GM12878 (cell line): ENCODE measurements at regions not wholly inside any gene's neighbourhood (a gene's known extent, or its start where the extent isn't known, plus 50 kb on each side); places are given as distances from the start of the nearest gene placed in this dataset.

Source experiments
- ATAC-seq: fragments of 200-7000 bp; cut with Tn5 transposase; 3 replicates; pipeline ENCODE4 v1.9.1; 2020; ENCODE audit warnings: mild to moderate bottlenecking, moderate library complexity
- BruUV-seq: library from RNA; stranded (reverse); fragments of 400-500 nt; replicated peaks from 2 replicates; lab custom pipeline; 2021; lab: Mats Ljungman, UMichigan
- CTCF ChIA-PET: fragments of 300-600 bp; sonication (Branson Sonifier 250); formaldehyde crosslinking; extraction: SDS; loops from one replicate; lab custom pipeline; 2021; ENCODE audit warnings: inconsistent platforms; lab: Yijun Ruan, JAX
- POLR2A ChIA-PET: fragments of 350-600 bp; formaldehyde crosslinking; extraction: SDS; loops from one replicate; lab custom pipeline; 2021; ENCODE audit warnings: inconsistent platforms; lab: Charles Lee
- RAD21 ChIA-PET: fragments of 300-600 bp; sonication (Branson Sonifier 250); formaldehyde crosslinking; loops from one replicate; lab custom pipeline; 2023; ENCODE audit warnings: antibody characterized with exemption; ENCODE audit not compliant: unreplicated experiment; lab: Charles Lee
- SMC1A ChIA-PET: fragments of 300-600 bp; sonication (Branson Sonifier 250); formaldehyde crosslinking; loops from one replicate; lab custom pipeline; 2023; ENCODE audit not compliant: unreplicated experiment, uncharacterized antibody; lab: Charles Lee
- DNase-seq: peaks from one replicate; pipeline ENCODE4 v3.0.0-alpha.2; 2011; ENCODE audit warnings: low read depth, low spot score
- FAIRE-seq: peaks from 3 replicates; lab custom pipeline; 2011; peaks lifted over from hg19 to GRCh38; lab: Jason Lieb, UNC
- H2AFZ ChIP-seq: 2 replicates; pipeline ENCODE4 v1.6.0; 2011; ENCODE audit warnings: low read depth, low read length, control low read depth; ENCODE audit not compliant: control insufficient read depth
- H3K27ac ChIP-seq: 2 replicates; pipeline ENCODE4 v1.5.1; 2011; ENCODE audit warnings: control low read depth; ENCODE audit not compliant: control insufficient read depth, insufficient read depth
- H3K27me3 ChIP-seq, 2 experiments: replicated peaks in 1 of 2; 2 replicates each; pipeline versions ENCODE4 v1.6.0 to v1.6.1; 2011; ENCODE audit warnings: low read length in 1 of 2; ENCODE audit not compliant: control insufficient read depth in 2 of 2, insufficient read depth in 2 of 2
- H3K36me3 ChIP-seq, 2 experiments: 2 replicates each; pipeline ENCODE4 v1.5.1; 2011; ENCODE audit warnings: low read length in 1 of 2; ENCODE audit not compliant: control insufficient read depth in 2 of 2, insufficient read depth in 2 of 2
- H3K4me1 ChIP-seq: 2 replicates; pipeline ENCODE4 v1.6.1; 2011; ENCODE audit warnings: mild to moderate bottlenecking, low read length, moderate library complexity, mixed read lengths; ENCODE audit not compliant: control insufficient read depth, insufficient read depth
- H3K4me2 ChIP-seq: 2 replicates; pipeline ENCODE4 v1.6.0; 2011; ENCODE audit warnings: control low read depth; ENCODE audit not compliant: control insufficient read depth, insufficient read depth
- H3K4me3 ChIP-seq: fragments of 200-600 bp; sonication (generic); 2 replicates; pipeline ENCODE4 v1.5.1; 2016
- H3K79me2 ChIP-seq: 2 replicates; pipeline ENCODE4 v1.6.0; 2011; ENCODE audit warnings: low read length; ENCODE audit not compliant: control insufficient read depth, insufficient read depth
- H3K9ac ChIP-seq: 2 replicates; pipeline ENCODE4 v1.8.0; 2011; ENCODE audit warnings: low read length, control low read depth, mixed read lengths; ENCODE audit not compliant: control insufficient read depth, insufficient read depth
- H3K9me3 ChIP-seq: replicated peaks from 3 replicates; pipeline ENCODE4 v1.5.1; 2011; ENCODE audit warnings: mild to moderate bottlenecking, low read length; ENCODE audit not compliant: control insufficient read depth, insufficient read depth
- H4K20me1 ChIP-seq: 2 replicates; pipeline ENCODE4 v1.6.0; 2011; ENCODE audit not compliant: control insufficient read depth, insufficient read depth
- BCL11A ChIP-seq: IDR thresholded peaks from 2 replicates; pipeline ENCODE4 v1.6.1; 2011; ENCODE audit warnings: low read depth, low read length
- BMI1 ChIP-seq: fragments of 450-650 bp; IDR thresholded peaks from 2 replicates; pipeline ENCODE4 v1.6.1; 2016; ENCODE audit warnings: mild to moderate bottlenecking, moderate library complexity, borderline replicate concordance
- CEBPB ChIP-seq, 2 experiments: fragments of 150-350 bp in 1 of 2; IDR thresholded peaks; 2 replicates each; pipeline ENCODE4 v1.6.1; 2012 to 2014; ENCODE audit warnings: low read depth in 2 of 2, low read length in 2 of 2, borderline replicate concordance in 1 of 2, inconsistent platforms in 1 of 2
- DPF2 ChIP-seq: fragments of 450-650 bp; IDR thresholded peaks from 2 replicates; pipeline ENCODE4 v1.6.1; 2017; ENCODE audit warnings: mild to moderate bottlenecking
- JUND ChIP-seq: IDR thresholded peaks from 2 replicates; pipeline ENCODE4 v1.6.1; 2012; ENCODE audit warnings: low read depth, mild to moderate bottlenecking, low read length, improper control_type of control experiment, moderate library complexity
- MXI1 ChIP-seq: fragments of 150-350 bp; IDR thresholded peaks from 2 replicates; pipeline ENCODE4 v1.6.1; 2011; ENCODE audit warnings: low read depth, mild to moderate bottlenecking, inconsistent platforms, low read length, improper control_type of control experiment
- NR2C1 ChIP-seq: fragments of 450-650 bp; IDR thresholded peaks from 2 replicates; pipeline ENCODE4 v1.6.1; 2017; ENCODE audit warnings: antibody characterized with exemption, mild to moderate bottlenecking, moderate library complexity
- RBBP5 ChIP-seq: fragments of 200-600 bp; sonication (generic); conservative IDR thresholded peaks from 2 replicates; pipeline ENCODE4 v1.6.1; 2016
- SMAD5 ChIP-seq: IDR thresholded peaks from 2 replicates; pipeline ENCODE4 v1.6.1; 2016; ENCODE audit warnings: antibody characterized with exemption, low read depth
- SMC3 ChIP-seq: IDR thresholded peaks from 2 replicates; pipeline ENCODE4 v1.6.1; 2011; ENCODE audit warnings: low read length, improper control_type of control experiment, borderline replicate concordance
- SUZ12 ChIP-seq: fragments of 200-600 bp; sonication (generic); IDR thresholded peaks from one replicate; pipeline ENCODE4 v1.6.1; 2018; ENCODE audit warnings: antibody characterized with exemption, mild to moderate bottlenecking; ENCODE audit not compliant: unreplicated experiment
- TAF1 ChIP-seq: IDR thresholded peaks from 2 replicates; pipeline ENCODE4 v1.6.1; 2011; ENCODE audit warnings: mild to moderate bottlenecking, low read depth, low read length, borderline replicate concordance
- ZZZ3 ChIP-seq: IDR thresholded peaks from 2 replicates; pipeline ENCODE4 v1.6.1; 2011; ENCODE audit warnings: low read depth; ENCODE audit not compliant: control insufficient read depth, insufficient read length
- WGBS: methylation state at CpG from one replicate; pipeline ENCODE4 v1.1.6; 2016; ENCODE audit warnings: low lambda C conversion rate; ENCODE audit not compliant: insufficient replicate concordance, insufficient coverage; ENCODE audit errors: missing lambda C conversion rate; 5-methylcytosine and 5-hydroxymethylcytosine counted together
- in situ Hi-C: fragments of 300-500 bp; cut with MboI; formaldehyde crosslinking; loops from 9 replicates; pipeline ENCODE4 v1.14.3; 2018; ENCODE audit warnings: mixed read lengths
- intact Hi-C: fragments of 100-400 bp; cut with micrococcal nuclease; formaldehyde crosslinking; loops from one replicate; pipeline ENCODE4 v1.14.2; 2022; ENCODE audit not compliant: unreplicated experiment
- TF ChIP-seq, protein P1 (sequence below): fragments of 450-650 bp; IDR thresholded peaks from 2 replicates; pipeline ENCODE4 v1.6.1; 2017; ENCODE audit warnings: mild to moderate bottlenecking, moderate library complexity
- TF ChIP-seq, protein P2 (sequence below): IDR thresholded peaks from 2 replicates; pipeline ENCODE4 v1.6.1; 2012; ENCODE audit warnings: low read length, inconsistent platforms
- TF ChIP-seq, protein P3 (sequence below), 3 experiments: IDR thresholded peaks in 2 of 3; conservative IDR thresholded peaks in 1 of 3; 2 replicates each; pipeline ENCODE4 v1.5.1; 2011; ENCODE audit warnings: low read depth in 3 of 3, low read length in 3 of 3, mild to moderate bottlenecking in 3 of 3, control low read depth in 2 of 3, moderate library complexity in 2 of 3, inconsistent platforms in 1 of 3, mixed read lengths in 1 of 3; ENCODE audit not compliant: control insufficient read depth in 2 of 3, insufficient read depth in 1 of 3; ENCODE audit errors: extremely low read depth in 1 of 3

DNA sequence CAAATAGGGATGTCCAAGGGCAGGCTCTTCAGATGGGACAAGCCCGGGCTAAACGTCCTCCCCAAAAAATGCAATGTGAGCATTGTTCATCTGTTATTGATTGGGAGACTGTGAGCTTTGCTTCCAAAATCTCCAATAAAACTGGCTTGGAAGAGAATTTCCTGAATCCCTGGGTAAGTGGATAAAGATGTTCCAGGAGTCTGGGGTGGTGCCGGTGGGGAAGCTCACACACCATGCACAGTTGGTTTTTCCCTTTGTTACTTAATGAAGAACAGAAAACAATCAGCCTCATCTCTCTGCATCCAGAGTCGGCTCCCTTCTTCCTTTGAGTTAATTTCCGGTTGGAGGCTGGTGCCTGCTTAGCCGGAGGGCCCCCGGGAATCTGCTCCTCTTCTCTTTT is 72.1 kb upstream of the ZBTB40 start:
- Histone ChIP-seq H3K4me3 (no peak overlapping the region), H4K20me1 (no peaks in the 10 kb centered on the region)
- TF ChIP-seq SMAD5 = no peak
- no peak for TF ChIP-seq ZZZ3
- TF ChIP-seq TAF1 = no peak
- TF ChIP-seq, protein P1, sequence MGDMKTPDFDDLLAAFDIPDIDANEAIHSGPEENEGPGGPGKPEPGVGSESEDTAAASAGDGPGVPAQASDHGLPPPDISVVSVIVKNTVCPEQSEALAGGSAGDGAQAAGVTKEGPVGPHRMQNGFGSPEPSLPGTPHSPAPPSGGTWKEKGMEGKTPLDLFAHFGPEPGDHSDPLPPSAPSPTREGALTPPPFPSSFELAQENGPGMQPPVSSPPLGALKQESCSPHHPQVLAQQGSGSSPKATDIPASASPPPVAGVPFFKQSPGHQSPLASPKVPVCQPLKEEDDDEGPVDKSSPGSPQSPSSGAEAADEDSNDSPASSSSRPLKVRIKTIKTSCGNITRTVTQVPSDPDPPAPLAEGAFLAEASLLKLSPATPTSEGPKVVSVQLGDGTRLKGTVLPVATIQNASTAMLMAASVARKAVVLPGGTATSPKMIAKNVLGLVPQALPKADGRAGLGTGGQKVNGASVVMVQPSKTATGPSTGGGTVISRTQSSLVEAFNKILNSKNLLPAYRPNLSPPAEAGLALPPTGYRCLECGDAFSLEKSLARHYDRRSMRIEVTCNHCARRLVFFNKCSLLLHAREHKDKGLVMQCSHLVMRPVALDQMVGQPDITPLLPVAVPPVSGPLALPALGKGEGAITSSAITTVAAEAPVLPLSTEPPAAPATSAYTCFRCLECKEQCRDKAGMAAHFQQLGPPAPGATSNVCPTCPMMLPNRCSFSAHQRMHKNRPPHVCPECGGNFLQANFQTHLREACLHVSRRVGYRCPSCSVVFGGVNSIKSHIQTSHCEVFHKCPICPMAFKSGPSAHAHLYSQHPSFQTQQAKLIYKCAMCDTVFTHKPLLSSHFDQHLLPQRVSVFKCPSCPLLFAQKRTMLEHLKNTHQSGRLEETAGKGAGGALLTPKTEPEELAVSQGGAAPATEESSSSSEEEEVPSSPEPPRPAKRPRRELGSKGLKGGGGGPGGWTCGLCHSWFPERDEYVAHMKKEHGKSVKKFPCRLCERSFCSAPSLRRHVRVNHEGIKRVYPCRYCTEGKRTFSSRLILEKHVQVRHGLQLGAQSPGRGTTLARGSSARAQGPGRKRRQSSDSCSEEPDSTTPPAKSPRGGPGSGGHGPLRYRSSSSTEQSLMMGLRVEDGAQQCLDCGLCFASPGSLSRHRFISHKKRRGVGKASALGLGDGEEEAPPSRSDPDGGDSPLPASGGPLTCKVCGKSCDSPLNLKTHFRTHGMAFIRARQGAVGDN = no peak
- no peak for TF ChIP-seq DPF2
- TF ChIP-seq BCL11A = no peak
- TF ChIP-seq RBBP5 = no peak
- TF ChIP-seq MXI1 = no peak
- no peak for TF ChIP-seq SUZ12
- TF ChIP-seq SMC3 = no peak
- TF ChIP-seq, protein P2, sequence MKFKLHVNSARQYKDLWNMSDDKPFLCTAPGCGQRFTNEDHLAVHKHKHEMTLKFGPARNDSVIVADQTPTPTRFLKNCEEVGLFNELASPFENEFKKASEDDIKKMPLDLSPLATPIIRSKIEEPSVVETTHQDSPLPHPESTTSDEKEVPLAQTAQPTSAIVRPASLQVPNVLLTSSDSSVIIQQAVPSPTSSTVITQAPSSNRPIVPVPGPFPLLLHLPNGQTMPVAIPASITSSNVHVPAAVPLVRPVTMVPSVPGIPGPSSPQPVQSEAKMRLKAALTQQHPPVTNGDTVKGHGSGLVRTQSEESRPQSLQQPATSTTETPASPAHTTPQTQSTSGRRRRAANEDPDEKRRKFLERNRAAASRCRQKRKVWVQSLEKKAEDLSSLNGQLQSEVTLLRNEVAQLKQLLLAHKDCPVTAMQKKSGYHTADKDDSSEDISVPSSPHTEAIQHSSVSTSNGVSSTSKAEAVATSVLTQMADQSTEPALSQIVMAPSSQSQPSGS = no peak
- TF ChIP-seq CEBPB (IDR thresholded peaks at IDR 0.05; ENCODE audit: borderline replicate concordance in 1 of 2, low read depth in 2 of 2, low read length in 2 of 2) = no peak
- no peak for TF ChIP-seq NR2C1
- no peak for TF ChIP-seq JUND
- TF ChIP-seq BMI1 = no peak
- TF ChIP-seq, protein P3, sequence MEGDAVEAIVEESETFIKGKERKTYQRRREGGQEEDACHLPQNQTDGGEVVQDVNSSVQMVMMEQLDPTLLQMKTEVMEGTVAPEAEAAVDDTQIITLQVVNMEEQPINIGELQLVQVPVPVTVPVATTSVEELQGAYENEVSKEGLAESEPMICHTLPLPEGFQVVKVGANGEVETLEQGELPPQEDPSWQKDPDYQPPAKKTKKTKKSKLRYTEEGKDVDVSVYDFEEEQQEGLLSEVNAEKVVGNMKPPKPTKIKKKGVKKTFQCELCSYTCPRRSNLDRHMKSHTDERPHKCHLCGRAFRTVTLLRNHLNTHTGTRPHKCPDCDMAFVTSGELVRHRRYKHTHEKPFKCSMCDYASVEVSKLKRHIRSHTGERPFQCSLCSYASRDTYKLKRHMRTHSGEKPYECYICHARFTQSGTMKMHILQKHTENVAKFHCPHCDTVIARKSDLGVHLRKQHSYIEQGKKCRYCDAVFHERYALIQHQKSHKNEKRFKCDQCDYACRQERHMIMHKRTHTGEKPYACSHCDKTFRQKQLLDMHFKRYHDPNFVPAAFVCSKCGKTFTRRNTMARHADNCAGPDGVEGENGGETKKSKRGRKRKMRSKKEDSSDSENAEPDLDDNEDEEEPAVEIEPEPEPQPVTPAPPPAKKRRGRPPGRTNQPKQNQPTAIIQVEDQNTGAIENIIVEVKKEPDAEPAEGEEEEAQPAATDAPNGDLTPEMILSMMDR (IDR thresholded peaks at IDR 0.05 in 2 of 3, conservative IDR thresholded peaks at IDR 0.05 in 1 of 3; ENCODE audit: control insufficient read depth in 2 of 3, extremely low read depth in 1 of 3, insufficient read depth in 1 of 3, low read depth in 3 of 3, low read length in 3 of 3) = no peak
- TF ChIP-seq, all 136 proteins: peak for 0
- Histone ChIP-seq H3K27me3 (no peaks in the 10 kb centered on the region; a peak in 1 of 4 replicates), H3K9ac (no peak overlapping the region), H3K9me3 (no peaks in the 10 kb centered on the region), H2AFZ (no peak overlapping the region), H3K79me2 (no peaks in the 10 kb centered on the region), H3K27ac (no peak overlapping the region), H3K4me1 (no peaks in the 10 kb centered on the region), H3K36me3 (no peaks in the 10 kb centered on the region), H3K4me2 (no peak overlapping the region)
- ATAC-seq = no peak
- WGBS = 35% methylated on average over 7 of the region's 7 CpGs
- RAD21 ChIA-PET = no interaction called here
- SMC1A ChIA-PET = no interaction called here
- no TSS peak for BruUV-seq
- CTCF ChIA-PET = no interaction called here
- POLR2A ChIA-PET = no interaction called here
- no peak for DNase-seq
- intact Hi-C loops (no loop called here), in situ Hi-C loops (no loop called here)
- FAIRE-seq = no peak
